NB4 (cell line): ENCODE measurements at regions not wholly inside any gene's neighbourhood (a gene's known extent, or its start where the extent isn't known, plus 50 kb on each side); places are given as distances from the start of the nearest gene placed in this dataset.

Source experiments
- POLR2A ChIP-seq: IDR thresholded peaks from 2 replicates; pipeline ENCODE4 v1.6.1; 2011; ENCODE audit warnings: mild to moderate bottlenecking; ENCODE audit not compliant: insufficient read length; ENCODE audit errors: extremely low read depth
- TF ChIP-seq, protein P1 (sequence below): IDR thresholded peaks from one replicate; pipeline ENCODE4 v1.5.1; 2012; ENCODE audit warnings: low read depth, low read length
- TF ChIP-seq, protein P2 (sequence below): IDR thresholded peaks from 2 replicates; pipeline ENCODE4 v1.6.1; 2011; ENCODE audit warnings: low read depth, low read length

- TF ChIP-seq, protein P1, sequence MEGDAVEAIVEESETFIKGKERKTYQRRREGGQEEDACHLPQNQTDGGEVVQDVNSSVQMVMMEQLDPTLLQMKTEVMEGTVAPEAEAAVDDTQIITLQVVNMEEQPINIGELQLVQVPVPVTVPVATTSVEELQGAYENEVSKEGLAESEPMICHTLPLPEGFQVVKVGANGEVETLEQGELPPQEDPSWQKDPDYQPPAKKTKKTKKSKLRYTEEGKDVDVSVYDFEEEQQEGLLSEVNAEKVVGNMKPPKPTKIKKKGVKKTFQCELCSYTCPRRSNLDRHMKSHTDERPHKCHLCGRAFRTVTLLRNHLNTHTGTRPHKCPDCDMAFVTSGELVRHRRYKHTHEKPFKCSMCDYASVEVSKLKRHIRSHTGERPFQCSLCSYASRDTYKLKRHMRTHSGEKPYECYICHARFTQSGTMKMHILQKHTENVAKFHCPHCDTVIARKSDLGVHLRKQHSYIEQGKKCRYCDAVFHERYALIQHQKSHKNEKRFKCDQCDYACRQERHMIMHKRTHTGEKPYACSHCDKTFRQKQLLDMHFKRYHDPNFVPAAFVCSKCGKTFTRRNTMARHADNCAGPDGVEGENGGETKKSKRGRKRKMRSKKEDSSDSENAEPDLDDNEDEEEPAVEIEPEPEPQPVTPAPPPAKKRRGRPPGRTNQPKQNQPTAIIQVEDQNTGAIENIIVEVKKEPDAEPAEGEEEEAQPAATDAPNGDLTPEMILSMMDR = no peak
- TF ChIP-seq, protein P2, sequence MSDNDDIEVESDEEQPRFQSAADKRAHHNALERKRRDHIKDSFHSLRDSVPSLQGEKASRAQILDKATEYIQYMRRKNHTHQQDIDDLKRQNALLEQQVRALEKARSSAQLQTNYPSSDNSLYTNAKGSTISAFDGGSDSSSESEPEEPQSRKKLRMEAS = no peak
- TF ChIP-seq POLR2A = no peak
These were observed 387.8 kb downstream of the ZNF521 start for GRCh38 chr18:24964216-24964615.
